ENCODE measurements at regions not wholly inside any gene's neighbourhood (a gene's known extent, or its start where the extent isn't known, plus 50 kb on each side); places are given as distances from the start of the nearest gene placed in this dataset.

GRCh38 chr15:95368191-95368590 is 962.3 kb upstream of the NR2F2 start:
- Histone ChIP-seq H3K4me1 (ENCODE audit: insufficient read depth, low read length) (no peaks in the 10 kb centered on the region), H3K27me3 (ENCODE audit: control insufficient read depth in 1 of 2, insufficient read depth in 2 of 2, low read length in 2 of 2) (no peaks in the 10 kb centered on the region; a peak in 1 of 5 replicates), H3K9ac (ENCODE audit: insufficient read depth, low read depth, low read length) (no peak overlapping the region), H3K9me3 (ENCODE audit: low read length) (peaks cover 81% of the 10 kb centered on the region), H3K79me2 (ENCODE audit: insufficient read depth, low read length) (no peaks in the 10 kb centered on the region), H3K4me2 (ENCODE audit: low read depth, low read length) (no peak overlapping the region), H3K27ac (ENCODE audit: extremely low read length, insufficient read depth, low read length) (no peak overlapping the region), H3K36me3 (replicated peaks in 1 of 2; ENCODE audit: control insufficient read depth in 1 of 2, insufficient read depth in 2 of 2, low read length in 2 of 2) (no peaks in the 10 kb centered on the region), H4K20me1 (ENCODE audit: insufficient read depth, low read length) (no peaks in the 10 kb centered on the region), H2AFZ (ENCODE audit: low read length) (no peak overlapping the region), H3K4me3 (replicated peaks in 1 of 3; ENCODE audit: insufficient read depth in 1 of 3, low read depth in 2 of 3, low read length in 3 of 3) (no peak overlapping the region)
- WGBS (ENCODE audit: low lambda C conversion rate): 11% methylated on average over 5 of the region's 5 CpGs
- in situ Hi-C loops (cut with HindIII; ENCODE audit: extremely low pct_ligation_motif_present, low pct_unique_long_range_greater_than_20kb): no loop called here
- TF ChIP-seq ZNF879 (CRISPR knock-in tag; IDR thresholded peaks at IDR 0.05) (no peak), ZNF703 (CRISPR knock-in tag; IDR thresholded peaks at IDR 0.05; ENCODE audit: borderline replicate concordance) (no peak)
- no TSS peak for BruUV-seq (replicated peaks)
- ChIA-PET CTCF (ENCODE audit: low intra/inter-chr PET ratio, low total read pairs) (no interaction called here), POLR2A (no interaction called here)
- intact Hi-C loops (cut with micrococcal nuclease; ENCODE audit: unreplicated experiment): no loop called here
- no peak for ATAC-seq
- FAIRE-seq: no peak
- DNase-seq (ENCODE audit: low spot score): no peak

- WGBS (ENCODE audit: low lambda C conversion rate): 45% methylated on average over 7 of the region's 7 CpGs
- ATAC-seq (no peak), FAIRE-seq (no peak), DNase-seq (ENCODE audit: low spot score) (no peak)
- Histone ChIP-seq H3K79me2 (ENCODE audit: insufficient read depth, low read length) (no peaks in the 10 kb centered on the region), H3K36me3 (replicated peaks in 1 of 2; ENCODE audit: control insufficient read depth in 1 of 2, insufficient read depth in 2 of 2, low read length in 2 of 2) (no peaks in the 10 kb centered on the region), H3K9me3 (ENCODE audit: low read length) (peaks cover 81% of the 10 kb centered on the region), H3K4me3 (replicated peaks in 1 of 3; ENCODE audit: insufficient read depth in 1 of 3, low read depth in 2 of 3, low read length in 3 of 3) (no peak overlapping the region), H3K4me1 (ENCODE audit: insufficient read depth, low read length) (no peaks in the 10 kb centered on the region), H3K9ac (ENCODE audit: insufficient read depth, low read depth, low read length) (no peak overlapping the region), H4K20me1 (ENCODE audit: insufficient read depth, low read length) (no peaks in the 10 kb centered on the region), H2AFZ (ENCODE audit: low read length) (no peak overlapping the region), H3K27me3 (ENCODE audit: control insufficient read depth in 1 of 2, insufficient read depth in 2 of 2, low read length in 2 of 2) (no peaks in the 10 kb centered on the region; a peak in 1 of 5 replicates), H3K4me2 (ENCODE audit: low read depth, low read length) (no peak overlapping the region), H3K27ac (ENCODE audit: extremely low read length, insufficient read depth, low read length) (no peak overlapping the region)
- in situ Hi-C loops (cut with HindIII; ENCODE audit: extremely low pct_ligation_motif_present, low pct_unique_long_range_greater_than_20kb) (no loop called here), intact Hi-C loops (cut with micrococcal nuclease; ENCODE audit: unreplicated experiment) (no loop called here)
- POLR2A ChIA-PET: no interaction called here
- CTCF ChIA-PET (ENCODE audit: low intra/inter-chr PET ratio, low total read pairs): no interaction called here
- BruUV-seq (replicated peaks): no TSS peak
- no peak for TF ChIP-seq CREB3 (CRISPR knock-in tag; IDR thresholded peaks at IDR 0.05)
- TF ChIP-seq NRL (CRISPR knock-in tag; IDR thresholded peaks at IDR 0.05; ENCODE audit: borderline replicate concordance): no peak
- TF ChIP-seq ELF3 (CRISPR knock-in tag; IDR thresholded peaks at IDR 0.05): no peak
- TF ChIP-seq ARID2 (CRISPR knock-in tag; IDR thresholded peaks at IDR 0.05; ENCODE audit: borderline replicate concordance): no peak
- no peak for TF ChIP-seq ZNF644 (CRISPR knock-in tag; IDR thresholded peaks at IDR 0.05; ENCODE audit: low read depth)
- no peak for TF ChIP-seq ZNF777 (CRISPR knock-in tag; IDR thresholded peaks at IDR 0.05)
- TF ChIP-seq ZKSCAN1 (IDR thresholded peaks at IDR 0.05; ENCODE audit: low read length): no peak
- TF ChIP-seq KDM1A (CRISPR knock-in tag; IDR thresholded peaks at IDR 0.05): no peak
Observed at GRCh38 chr15:95368755-95369601, 961.5 kb upstream of the NR2F2 start.
